ENCODE measurements at regions not wholly inside any gene's neighbourhood (a gene's known extent, or its start where the extent isn't known, plus 50 kb on each side); places are given as distances from the start of the nearest gene placed in this dataset.

DNA sequence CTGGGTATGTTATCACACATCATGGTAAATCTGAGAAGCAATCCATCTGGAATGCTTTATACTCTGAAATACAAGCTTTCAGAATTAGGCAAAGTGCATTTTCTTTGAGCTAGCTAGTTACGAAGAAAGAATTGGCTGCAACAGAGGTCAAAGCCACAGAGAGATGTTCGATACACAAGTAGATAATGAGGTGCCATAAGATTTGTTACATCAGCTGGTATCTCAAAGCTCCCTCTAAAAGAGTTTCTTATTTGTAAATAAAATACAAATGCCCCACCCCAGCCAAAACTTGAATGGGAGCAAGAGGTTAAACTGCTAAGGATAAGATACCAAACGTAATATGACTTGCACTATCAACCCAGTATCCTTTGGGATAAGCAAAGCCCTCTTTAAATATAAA lies 84.0 kb upstream of the SLCO3A1 start (continued):
- TF ChIP-seq, protein P1, sequence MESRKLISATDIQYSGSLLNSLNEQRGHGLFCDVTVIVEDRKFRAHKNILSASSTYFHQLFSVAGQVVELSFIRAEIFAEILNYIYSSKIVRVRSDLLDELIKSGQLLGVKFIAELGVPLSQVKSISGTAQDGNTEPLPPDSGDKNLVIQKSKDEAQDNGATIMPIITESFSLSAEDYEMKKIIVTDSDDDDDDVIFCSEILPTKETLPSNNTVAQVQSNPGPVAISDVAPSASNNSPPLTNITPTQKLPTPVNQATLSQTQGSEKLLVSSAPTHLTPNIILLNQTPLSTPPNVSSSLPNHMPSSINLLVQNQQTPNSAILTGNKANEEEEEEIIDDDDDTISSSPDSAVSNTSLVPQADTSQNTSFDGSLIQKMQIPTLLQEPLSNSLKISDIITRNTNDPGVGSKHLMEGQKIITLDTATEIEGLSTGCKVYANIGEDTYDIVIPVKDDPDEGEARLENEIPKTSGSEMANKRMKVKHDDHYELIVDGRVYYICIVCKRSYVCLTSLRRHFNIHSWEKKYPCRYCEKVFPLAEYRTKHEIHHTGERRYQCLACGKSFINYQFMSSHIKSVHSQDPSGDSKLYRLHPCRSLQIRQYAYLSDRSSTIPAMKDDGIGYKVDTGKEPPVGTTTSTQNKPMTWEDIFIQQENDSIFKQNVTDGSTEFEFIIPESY (IDR thresholded peaks at IDR 0.05; ENCODE audit: borderline replicate concordance, low read depth) = no peak
- TF ChIP-seq NRF1 (IDR thresholded peaks at IDR 0.05; ENCODE audit: low read depth, low read length) (no peak), FOXJ3 (CRISPR knock-in tag; IDR thresholded peaks at IDR 0.05) (no peak), TCF12 (IDR thresholded peaks at IDR 0.05) (no peak), SMC3 (IDR thresholded peaks at IDR 0.05; ENCODE audit: low read depth, low read length) (no peak), EZH2phosphoT487 (IDR thresholded peaks at IDR 0.05; ENCODE audit: borderline replicate concordance, low read depth) (no peak), GATA2 (CRISPR knock-in tag; IDR thresholded peaks at IDR 0.05) (no peak), FOSL2 (IDR thresholded peaks at IDR 0.05; ENCODE audit: borderline replicate concordance, low read depth) (no peak), ELF1 (IDR thresholded peaks at IDR 0.05) (no peak), EP300 (IDR thresholded peaks at IDR 0.05; ENCODE audit: borderline replicate concordance in 1 of 2, low read depth in 1 of 2, low read length in 1 of 2) (no peak), RFX5 (IDR thresholded peaks at IDR 0.05; ENCODE audit: low read length) (no peak), CHD2 (IDR thresholded peaks at IDR 0.05; ENCODE audit: low read length, partially characterized antibody) (no peak), MEF2A (IDR thresholded peaks at IDR 0.05; ENCODE audit: borderline replicate concordance, low read depth) (no peak)
- TF ChIP-seq, protein P2, sequence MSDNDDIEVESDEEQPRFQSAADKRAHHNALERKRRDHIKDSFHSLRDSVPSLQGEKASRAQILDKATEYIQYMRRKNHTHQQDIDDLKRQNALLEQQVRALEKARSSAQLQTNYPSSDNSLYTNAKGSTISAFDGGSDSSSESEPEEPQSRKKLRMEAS (IDR thresholded peaks at IDR 0.05; ENCODE audit: low read depth) = no peak

DNA sequence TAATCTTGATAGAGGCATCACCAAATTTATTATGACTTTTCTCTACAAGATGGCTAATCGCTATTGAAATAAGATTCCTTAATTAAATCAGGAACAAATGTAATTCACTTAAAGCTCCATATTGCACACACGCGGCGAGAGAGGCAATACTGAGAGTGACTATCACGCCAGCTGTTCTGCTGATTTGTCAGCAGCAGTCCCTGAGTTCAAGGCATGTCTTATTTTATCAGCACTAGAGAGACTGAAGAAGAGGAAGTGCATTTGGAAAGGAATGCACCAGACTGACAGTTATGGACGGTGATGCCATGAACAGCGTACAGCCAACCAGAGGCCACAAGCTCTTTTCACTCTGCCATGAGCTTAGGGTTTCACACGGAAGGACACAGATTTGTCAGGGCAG lies 83.6 kb upstream of the SLCO3A1 start:
- H3K27me3 ChIP-seq (ENCODE audit: insufficient read depth) = no peaks in the 10 kb centered on the region
- no peaks in the 10 kb centered on the region for H3K79me2 ChIP-seq (ENCODE audit: insufficient read depth)
- CTCF ChIA-PET = interaction anchor here (0.8 to 0.9 kb wide), 2 partner anchors 16 to 64 kb away, joined by 3 read pairs; no protein-coding TSS in a partner anchor
- POLR2A ChIA-PET = no interaction called here
- no peak for TF ChIP-seq RFX5 (IDR thresholded peaks at IDR 0.05; ENCODE audit: low read length)
- no peak for TF ChIP-seq CHD2 (IDR thresholded peaks at IDR 0.05; ENCODE audit: low read length, partially characterized antibody)
- peaks cover 0 to 4% of the 10 kb centered on the region in 2 experiments; a peak in 2 of 4 replicates for H3K4me1 ChIP-seq (ENCODE audit: control insufficient read depth in 1 of 2, insufficient read depth in 2 of 2, low read depth in 1 of 2, low read length in 1 of 2)
- whole genome bisulfite sequencing (ENCODE audit: low lambda C conversion rate) = 42% methylated on average over 8 of the region's 8 CpGs
- no peak overlapping the region for H3K4me2 ChIP-seq
- no peak overlapping the region for H3K27ac ChIP-seq (ENCODE audit: low read depth in 2 of 2, low read length in 1 of 2)
- H2AFZ ChIP-seq (ENCODE audit: low read depth) = no peak overlapping the region
- H3K9ac ChIP-seq = no peak overlapping the region
- H3K36me3 ChIP-seq (replicated peaks in 1 of 2; ENCODE audit: control insufficient read depth in 1 of 2, insufficient read depth in 2 of 2, low read length in 1 of 2) = no peaks in the 10 kb centered on the region
- H4K20me1 ChIP-seq (ENCODE audit: insufficient read depth) = no peaks in the 10 kb centered on the region
- no peak overlapping the region for H3K4me3 ChIP-seq (ENCODE audit: low read depth in 2 of 2, low read length in 1 of 2)
- no peak for DNase-seq
- H3K9me2 ChIP-seq = no peaks in the 10 kb centered on the region
- no peaks in the 10 kb centered on the region for H3K9me3 ChIP-seq
- H3F3A ChIP-seq (replicated peaks; ENCODE audit: insufficient read depth) = no peaks in the 10 kb centered on the region

DNA sequence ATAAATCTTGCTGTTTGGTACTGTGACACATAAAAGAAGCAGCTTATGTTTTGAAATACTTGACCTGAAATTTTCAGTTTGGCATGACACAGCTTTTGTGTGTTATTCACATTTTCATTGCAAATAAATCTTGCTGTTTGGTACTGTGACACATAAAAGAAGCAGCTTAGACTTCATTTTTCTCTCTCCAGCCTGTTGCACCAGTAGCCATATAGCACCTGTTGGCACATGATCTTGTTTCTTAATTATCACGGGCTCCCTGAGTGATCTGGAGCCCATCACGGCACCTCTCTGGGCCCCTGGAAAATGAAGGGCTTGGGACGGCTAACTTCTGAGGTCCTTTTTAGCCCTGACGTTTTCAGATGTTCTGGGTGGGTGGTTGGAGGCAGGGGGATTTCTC lies 77.4 kb upstream of the SLCO3A1 start:
- ChIA-PET CTCF (no interaction called here), POLR2A (no interaction called here)
- H3K9ac ChIP-seq = no peak overlapping the region
- no peaks in the 10 kb centered on the region for H3K9me3 ChIP-seq
- peaks cover 0 to 6% of the 10 kb centered on the region in 2 experiments; a peak in 1 of 4 replicates for H3K4me1 ChIP-seq (ENCODE audit: control insufficient read depth in 1 of 2, insufficient read depth in 2 of 2, low read depth in 1 of 2, low read length in 1 of 2)
- no peak overlapping the region for H3K4me2 ChIP-seq
- no peak overlapping the region for H3K27ac ChIP-seq (ENCODE audit: low read depth in 2 of 2, low read length in 1 of 2)
- H3F3A ChIP-seq (replicated peaks; ENCODE audit: insufficient read depth) = no peaks in the 10 kb centered on the region
- no peaks in the 10 kb centered on the region for H4K20me1 ChIP-seq (ENCODE audit: insufficient read depth)
- H3K27me3 ChIP-seq (ENCODE audit: insufficient read depth) = no peaks in the 10 kb centered on the region; the same call in 1 of the 2 replicates
- no peak for TF ChIP-seq RFX5 (IDR thresholded peaks at IDR 0.05; ENCODE audit: low read length)
- TF ChIP-seq RAD21 (IDR thresholded peaks at IDR 0.05; ENCODE audit: low read length) = no peak
- TF ChIP-seq, protein P3, sequence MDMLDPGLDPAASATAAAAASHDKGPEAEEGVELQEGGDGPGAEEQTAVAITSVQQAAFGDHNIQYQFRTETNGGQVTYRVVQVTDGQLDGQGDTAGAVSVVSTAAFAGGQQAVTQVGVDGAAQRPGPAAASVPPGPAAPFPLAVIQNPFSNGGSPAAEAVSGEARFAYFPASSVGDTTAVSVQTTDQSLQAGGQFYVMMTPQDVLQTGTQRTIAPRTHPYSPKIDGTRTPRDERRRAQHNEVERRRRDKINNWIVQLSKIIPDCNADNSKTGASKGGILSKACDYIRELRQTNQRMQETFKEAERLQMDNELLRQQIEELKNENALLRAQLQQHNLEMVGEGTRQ (IDR thresholded peaks at IDR 0.05; ENCODE audit: borderline replicate concordance, low read depth, low read length) = no peak
- no peak for TF ChIP-seq MEF2A (IDR thresholded peaks at IDR 0.05; ENCODE audit: borderline replicate concordance, low read depth)
- TF ChIP-seq, protein P4, sequence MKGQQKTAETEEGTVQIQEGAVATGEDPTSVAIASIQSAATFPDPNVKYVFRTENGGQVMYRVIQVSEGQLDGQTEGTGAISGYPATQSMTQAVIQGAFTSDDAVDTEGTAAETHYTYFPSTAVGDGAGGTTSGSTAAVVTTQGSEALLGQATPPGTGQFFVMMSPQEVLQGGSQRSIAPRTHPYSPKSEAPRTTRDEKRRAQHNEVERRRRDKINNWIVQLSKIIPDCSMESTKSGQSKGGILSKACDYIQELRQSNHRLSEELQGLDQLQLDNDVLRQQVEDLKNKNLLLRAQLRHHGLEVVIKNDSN (IDR thresholded peaks at IDR 0.05; ENCODE audit: borderline replicate concordance, low read depth) = no peak
- TF ChIP-seq SMC3 (IDR thresholded peaks at IDR 0.05; ENCODE audit: low read depth, low read length) = no peak
- no peak for DNase-seq
- 25% methylated on average over 4 of the region's 4 CpGs for WGBS (ENCODE audit: low lambda C conversion rate)
- H3K9me2 ChIP-seq = no peaks in the 10 kb centered on the region
- H3K79me2 ChIP-seq (ENCODE audit: insufficient read depth) = no peaks in the 10 kb centered on the region
- H3K36me3 ChIP-seq (replicated peaks in 1 of 2; ENCODE audit: control insufficient read depth in 1 of 2, insufficient read depth in 2 of 2, low read length in 1 of 2) = no peaks in the 10 kb centered on the region
- H2AFZ ChIP-seq (ENCODE audit: low read depth) = no peak overlapping the region
- H3K4me3 ChIP-seq (ENCODE audit: low read depth in 2 of 2, low read length in 1 of 2) = no peak overlapping the region
